ENCODE measurements at regions not wholly inside any gene's neighbourhood (a gene's known extent, or its start where the extent isn't known, plus 50 kb on each side); places are given as distances from the start of the nearest gene placed in this dataset.
A peak's percentile ranks its signal among the peaks of the same experiment; 100 is the strongest.

DNA sequence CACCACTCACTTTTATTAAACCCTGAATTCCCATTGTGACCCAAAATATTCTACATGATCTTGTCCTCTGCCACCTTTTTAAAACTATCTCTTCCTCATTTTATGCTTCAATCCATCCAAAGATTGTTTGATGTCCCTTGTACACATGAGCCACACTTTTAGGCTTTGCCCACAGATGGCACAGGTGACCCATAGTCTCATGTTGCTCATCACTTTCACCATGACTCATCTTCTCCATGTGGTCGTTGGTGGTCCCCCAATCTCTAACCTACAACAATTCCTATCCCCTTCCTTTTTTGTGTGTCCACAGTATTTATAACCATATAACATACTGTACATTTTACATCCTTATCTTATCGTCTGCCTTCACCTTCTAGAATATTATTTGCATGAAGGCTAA, 271.5 kb upstream of the ZWINT start:
- H3K27ac ChIP-seq (ENCODE audit: low read depth, low read length, poor library complexity, severe bottlenecking) = peak overlapping the region; percentile 99
- no peaks in the 10 kb centered on the region for H3K79me2 ChIP-seq (ENCODE audit: insufficient read depth, low read depth, low read length)
- ChIA-PET POLR2A (no interaction called here), CTCF (ENCODE audit: unreplicated experiment) (no interaction called here)
- peak overlapping the region; percentile 73 for H3K4me2 ChIP-seq (ENCODE audit: low read length)
- H3K9me3 ChIP-seq (ENCODE audit: low read length) = peaks cover 28% of the 10 kb centered on the region
- BruUV-seq (replicated peaks) = no TSS peak
- H4K20me1 ChIP-seq (ENCODE audit: insufficient read depth, low read length) = no peaks in the 10 kb centered on the region
- H3K4me1 ChIP-seq (ENCODE audit: insufficient read depth, low read length, poor library complexity, severe bottlenecking) = peaks cover 66% of the 10 kb centered on the region
- TF ChIP-seq, protein P1, sequence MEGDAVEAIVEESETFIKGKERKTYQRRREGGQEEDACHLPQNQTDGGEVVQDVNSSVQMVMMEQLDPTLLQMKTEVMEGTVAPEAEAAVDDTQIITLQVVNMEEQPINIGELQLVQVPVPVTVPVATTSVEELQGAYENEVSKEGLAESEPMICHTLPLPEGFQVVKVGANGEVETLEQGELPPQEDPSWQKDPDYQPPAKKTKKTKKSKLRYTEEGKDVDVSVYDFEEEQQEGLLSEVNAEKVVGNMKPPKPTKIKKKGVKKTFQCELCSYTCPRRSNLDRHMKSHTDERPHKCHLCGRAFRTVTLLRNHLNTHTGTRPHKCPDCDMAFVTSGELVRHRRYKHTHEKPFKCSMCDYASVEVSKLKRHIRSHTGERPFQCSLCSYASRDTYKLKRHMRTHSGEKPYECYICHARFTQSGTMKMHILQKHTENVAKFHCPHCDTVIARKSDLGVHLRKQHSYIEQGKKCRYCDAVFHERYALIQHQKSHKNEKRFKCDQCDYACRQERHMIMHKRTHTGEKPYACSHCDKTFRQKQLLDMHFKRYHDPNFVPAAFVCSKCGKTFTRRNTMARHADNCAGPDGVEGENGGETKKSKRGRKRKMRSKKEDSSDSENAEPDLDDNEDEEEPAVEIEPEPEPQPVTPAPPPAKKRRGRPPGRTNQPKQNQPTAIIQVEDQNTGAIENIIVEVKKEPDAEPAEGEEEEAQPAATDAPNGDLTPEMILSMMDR (conservative IDR thresholded peaks at IDR 0.05; ENCODE audit: low read length) = peak; percentile 38; the same call in 1 of the 2 replicates
- no peak for TF ChIP-seq EZH2phosphoT487 (IDR thresholded peaks at IDR 0.05; ENCODE audit: borderline replicate concordance, low read depth, low read length)
- peaks cover 32% of the 10 kb centered on the region for H3K36me3 ChIP-seq (ENCODE audit: insufficient read depth, low read length)
- intact Hi-C loops (cut with micrococcal nuclease; ENCODE audit: unreplicated experiment) = loop anchor here (5.0 kb wide), 1 partner anchor 270 kb away; the partner anchor contains the start of gene ZWINT
- H3K4me3 ChIP-seq (ENCODE audit: low read depth, low read length, poor library complexity, severe bottlenecking) = no peak overlapping the region
- H3K9me2 ChIP-seq (ENCODE audit: insufficient read depth, low read length) = no peaks in the 10 kb centered on the region
- DNase-seq (ENCODE audit: low spot score) = peak; percentile 58
- H2AFZ ChIP-seq (ENCODE audit: low read length) = peak overlapping the region; percentile 85

DNA sequence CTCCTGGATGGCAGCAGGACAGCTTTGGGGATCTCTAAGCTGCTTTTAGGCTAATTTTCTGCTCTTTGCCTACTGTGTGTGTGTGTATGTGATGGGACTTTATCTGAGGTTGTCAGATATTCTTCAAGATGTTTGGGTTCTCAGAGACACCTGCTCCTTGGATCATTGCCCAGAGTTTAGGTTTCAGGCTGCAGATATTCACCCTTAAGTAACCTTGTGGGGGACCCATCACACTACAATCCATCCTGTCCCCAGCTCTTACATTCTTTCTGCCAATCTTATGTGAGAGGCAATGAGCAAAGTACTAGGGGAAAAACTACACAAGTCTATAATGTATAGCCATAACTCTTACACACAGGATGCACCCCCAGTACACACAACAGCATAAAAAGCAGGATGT, 263.0 kb upstream of the ZWINT start:
- no TSS peak for BruUV-seq (replicated peaks)
- CTCF ChIA-PET (ENCODE audit: unreplicated experiment) = no interaction called here

DNA sequence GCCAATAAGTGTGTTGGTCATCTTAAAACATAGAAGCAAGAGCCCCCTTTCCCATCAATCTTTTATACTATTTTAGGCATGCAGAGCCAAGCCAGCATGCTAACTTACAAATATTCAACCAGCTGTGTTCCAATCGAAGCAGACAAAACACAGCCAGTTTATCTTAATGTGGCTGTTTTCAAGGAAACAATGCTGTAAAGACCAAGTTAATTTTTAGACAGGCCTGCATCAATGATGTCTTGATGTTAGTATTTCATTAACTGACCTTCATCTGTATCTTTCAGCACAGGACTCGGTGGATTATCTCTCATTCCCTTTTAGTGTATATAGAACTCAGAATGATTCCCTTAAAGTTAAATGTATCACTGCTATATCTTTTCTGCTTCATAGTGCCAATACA, 262.0 kb upstream of the ZWINT start:
- intact Hi-C loops (cut with micrococcal nuclease; ENCODE audit: unreplicated experiment) = no loop called here
- no TSS peak for BruUV-seq (replicated peaks)
- ChIA-PET POLR2A (interaction anchor here (0.8 to 1.6 kb wide), 6 partner anchors 8 to 262 kb away, joined by 3 to 5 read pairs (median 3); partner anchors contain the start of gene ZWINT), CTCF (ENCODE audit: unreplicated experiment) (no interaction called here)
- no peak for DNase-seq (ENCODE audit: low spot score)
- TF ChIP-seq EZH2phosphoT487 (IDR thresholded peaks at IDR 0.05; ENCODE audit: borderline replicate concordance, low read depth, low read length) = no peak
- TF ChIP-seq, protein P1 (conservative IDR thresholded peaks at IDR 0.05; ENCODE audit: low read length) = no peak
- Histone ChIP-seq H3K27ac (ENCODE audit: low read depth, low read length, poor library complexity, severe bottlenecking) (peak overlapping the region; percentile 51), H3K4me1 (ENCODE audit: insufficient read depth, low read length, poor library complexity, severe bottlenecking) (peaks cover 37% of the 10 kb centered on the region), H3K36me3 (ENCODE audit: insufficient read depth, low read length) (0 out of 2 replicates have a peak, but pooled peaks cover 5% of the 10 kb centered on the region), H3K79me2 (ENCODE audit: insufficient read depth, low read depth, low read length) (no peaks in the 10 kb centered on the region), H2AFZ (ENCODE audit: low read length) (peak overlapping the region; percentile 99), H3K9me3 (ENCODE audit: low read length) (no peaks in the 10 kb centered on the region), H3K9me2 (ENCODE audit: insufficient read depth, low read length) (no peaks in the 10 kb centered on the region), H4K20me1 (ENCODE audit: insufficient read depth, low read length) (no peaks in the 10 kb centered on the region), H3K4me3 (ENCODE audit: low read depth, low read length, poor library complexity, severe bottlenecking) (peak overlapping the region; percentile 46), H3K4me2 (ENCODE audit: low read length) (peak overlapping the region; percentile 71)

More for the DNA sequence above, 263.0 kb upstream of the ZWINT start:
- H3K9me3 ChIP-seq (ENCODE audit: low read length) = no peaks in the 10 kb centered on the region
- H3K4me3 ChIP-seq (ENCODE audit: low read depth, low read length, poor library complexity, severe bottlenecking) = no peak overlapping the region
- H3K27ac ChIP-seq (ENCODE audit: low read depth, low read length, poor library complexity, severe bottlenecking) = peak overlapping the region; percentile 54
- H3K4me2 ChIP-seq (ENCODE audit: low read length) = peak overlapping the region; percentile 43
- H2AFZ ChIP-seq (ENCODE audit: low read length) = peak overlapping the region; percentile 83; the same call in 1 of the 2 replicates
- POLR2A ChIA-PET = interaction anchor here (0.7 to 1.8 kb wide), 4 partner anchors 9 to 37 kb away, joined by 3 to 7 read pairs (median 4); no protein-coding TSS in a partner anchor
- H3K4me1 ChIP-seq (ENCODE audit: insufficient read depth, low read length, poor library complexity, severe bottlenecking) = peaks cover 45% of the 10 kb centered on the region
- H3K79me2 ChIP-seq (ENCODE audit: insufficient read depth, low read depth, low read length) = no peaks in the 10 kb centered on the region
- intact Hi-C loops (cut with micrococcal nuclease; ENCODE audit: unreplicated experiment) = no loop called here
- peaks cover 5% of the 10 kb centered on the region; the same call in 1 of the 2 replicates for H3K36me3 ChIP-seq (ENCODE audit: insufficient read depth, low read length)
- H4K20me1 ChIP-seq (ENCODE audit: insufficient read depth, low read length) = no peaks in the 10 kb centered on the region
- H3K9me2 ChIP-seq (ENCODE audit: insufficient read depth, low read length) = no peaks in the 10 kb centered on the region
- TF ChIP-seq, protein P1 (conservative IDR thresholded peaks at IDR 0.05; ENCODE audit: low read length) = 0 out of 2 replicates have a peak, but pooled peaks have one; percentile 11
- no peak for TF ChIP-seq EZH2phosphoT487 (IDR thresholded peaks at IDR 0.05; ENCODE audit: borderline replicate concordance, low read depth, low read length)
- DNase-seq (ENCODE audit: low spot score) = peak; percentile 72
